ENCODE measurements at regions not wholly inside any gene's neighbourhood (a gene's known extent, or its start where the extent isn't known, plus 50 kb on each side); places are given as distances from the start of the nearest gene placed in this dataset.

GRCh38 chr10:6347391-6347951 is 144.7 kb downstream of the PFKFB3 start:
- no peaks in the 10 kb centered on the region for H3K4me1 ChIP-seq (ENCODE audit: control insufficient read depth, extremely low read depth, insufficient read depth, low read length)
- H3K4me3 ChIP-seq (replicated peaks in 1 of 4; ENCODE audit: control extremely low read depth in 1 of 4, insufficient read depth in 1 of 4, low read depth in 3 of 4, low read length in 4 of 4) = no peak overlapping the region
- no peak overlapping the region for H2AFZ ChIP-seq (ENCODE audit: low read length)
- H3K9ac ChIP-seq (ENCODE audit: insufficient read depth, low read length) = no peak overlapping the region
- H4K20me1 ChIP-seq (ENCODE audit: control insufficient read depth, extremely low read depth, insufficient read depth, low read length) = no peaks in the 10 kb centered on the region
- H3K79me2 ChIP-seq (ENCODE audit: control insufficient read depth, insufficient read depth, low read length) = no peaks in the 10 kb centered on the region
- H3K9me3 ChIP-seq (ENCODE audit: control insufficient read depth, insufficient read depth, low read depth, low read length) = no peaks in the 10 kb centered on the region
- H3K27ac ChIP-seq (ENCODE audit: insufficient read depth, low read length) = no peak overlapping the region
- TF ChIP-seq CTCF (conservative IDR thresholded peaks at IDR 0.05 in 1 of 2, IDR thresholded peaks at IDR 0.05 in 1 of 2; ENCODE audit: low read depth in 1 of 2, low read length in 2 of 2) = no peak
- TF ChIP-seq EZH2 (IDR thresholded peaks at IDR 0.05; ENCODE audit: low read length, missing control alignments) = no peak
- no peaks in the 10 kb centered on the region for H3K27me3 ChIP-seq (ENCODE audit: control insufficient read depth, insufficient read depth, low read length)
- H3K36me3 ChIP-seq (ENCODE audit: control insufficient read depth, insufficient read depth, low read length) = no peaks in the 10 kb centered on the region
- peak overlapping the region; percentile 52 for H3K4me2 ChIP-seq (ENCODE audit: extremely low read depth, insufficient read depth, low read length)
- DNase-seq (ENCODE audit: low read depth in 2 of 2) = peak in 1 of 2 donors; percentile 44

GRCh38 chr10:6348096-6348874 is 145.6 kb downstream of the PFKFB3 start:
- TF ChIP-seq CTCF (conservative IDR thresholded peaks at IDR 0.05 in 1 of 2, IDR thresholded peaks at IDR 0.05 in 1 of 2; ENCODE audit: low read depth in 1 of 2, low read length in 2 of 2) (no peak), EZH2 (IDR thresholded peaks at IDR 0.05; ENCODE audit: low read length, missing control alignments) (no peak)
- H3K4me1 ChIP-seq (ENCODE audit: control insufficient read depth, extremely low read depth, insufficient read depth, low read length) = no peaks in the 10 kb centered on the region
- H3K4me2 ChIP-seq (ENCODE audit: extremely low read depth, insufficient read depth, low read length) = no peak overlapping the region
- H3K9me3 ChIP-seq (ENCODE audit: control insufficient read depth, insufficient read depth, low read depth, low read length) = no peaks in the 10 kb centered on the region
- H2AFZ ChIP-seq (ENCODE audit: low read length) = no peak overlapping the region
- H3K9ac ChIP-seq (ENCODE audit: insufficient read depth, low read length) = no peak overlapping the region
- no peak overlapping the region for H3K4me3 ChIP-seq (replicated peaks in 1 of 4; ENCODE audit: control extremely low read depth in 1 of 4, insufficient read depth in 1 of 4, low read depth in 3 of 4, low read length in 4 of 4)
- no peak overlapping the region for H3K27ac ChIP-seq (ENCODE audit: insufficient read depth, low read length)
- H3K79me2 ChIP-seq (ENCODE audit: control insufficient read depth, insufficient read depth, low read length) = no peaks in the 10 kb centered on the region
- no peaks in the 10 kb centered on the region for H4K20me1 ChIP-seq (ENCODE audit: control insufficient read depth, extremely low read depth, insufficient read depth, low read length)
- no peaks in the 10 kb centered on the region for H3K27me3 ChIP-seq (ENCODE audit: control insufficient read depth, insufficient read depth, low read length)
- peak in 1 of 2 donors; percentile 70 for DNase-seq (ENCODE audit: low read depth in 2 of 2)
- no peaks in the 10 kb centered on the region for H3K36me3 ChIP-seq (ENCODE audit: control insufficient read depth, insufficient read depth, low read length)

- Histone ChIP-seq H4K20me1 (ENCODE audit: control insufficient read depth, extremely low read depth, insufficient read depth, low read length) (no peaks in the 10 kb centered on the region), H3K79me2 (ENCODE audit: control insufficient read depth, insufficient read depth, low read length) (no peaks in the 10 kb centered on the region), H3K4me3 (replicated peaks in 1 of 4; ENCODE audit: control extremely low read depth in 1 of 4, insufficient read depth in 1 of 4, low read depth in 3 of 4, low read length in 4 of 4) (no peak overlapping the region), H3K4me1 (ENCODE audit: control insufficient read depth, extremely low read depth, insufficient read depth, low read length) (no peaks in the 10 kb centered on the region), H3K4me2 (ENCODE audit: extremely low read depth, insufficient read depth, low read length) (no peak overlapping the region), H2AFZ (ENCODE audit: low read length) (no peak overlapping the region), H3K9ac (ENCODE audit: insufficient read depth, low read length) (no peak overlapping the region), H3K27me3 (ENCODE audit: control insufficient read depth, insufficient read depth, low read length) (no peaks in the 10 kb centered on the region), H3K36me3 (ENCODE audit: control insufficient read depth, insufficient read depth, low read length) (no peaks in the 10 kb centered on the region), H3K27ac (ENCODE audit: insufficient read depth, low read length) (no peak overlapping the region), H3K9me3 (ENCODE audit: control insufficient read depth, insufficient read depth, low read depth, low read length) (no peaks in the 10 kb centered on the region)
- no peak for TF ChIP-seq CTCF (conservative IDR thresholded peaks at IDR 0.05 in 1 of 2, IDR thresholded peaks at IDR 0.05 in 1 of 2; ENCODE audit: low read depth in 1 of 2, low read length in 2 of 2)
- TF ChIP-seq EZH2 (IDR thresholded peaks at IDR 0.05; ENCODE audit: low read length, missing control alignments) = no peak
- no peak for DNase-seq (ENCODE audit: low read depth in 2 of 2)
Observed at GRCh38 chr10:6349846-6350535, 147.3 kb downstream of the PFKFB3 start.
